ENCODE measurements at regions not wholly inside any gene's neighbourhood (a gene's known extent, or its start where the extent isn't known, plus 50 kb on each side); places are given as distances from the start of the nearest gene placed in this dataset.

DNA sequence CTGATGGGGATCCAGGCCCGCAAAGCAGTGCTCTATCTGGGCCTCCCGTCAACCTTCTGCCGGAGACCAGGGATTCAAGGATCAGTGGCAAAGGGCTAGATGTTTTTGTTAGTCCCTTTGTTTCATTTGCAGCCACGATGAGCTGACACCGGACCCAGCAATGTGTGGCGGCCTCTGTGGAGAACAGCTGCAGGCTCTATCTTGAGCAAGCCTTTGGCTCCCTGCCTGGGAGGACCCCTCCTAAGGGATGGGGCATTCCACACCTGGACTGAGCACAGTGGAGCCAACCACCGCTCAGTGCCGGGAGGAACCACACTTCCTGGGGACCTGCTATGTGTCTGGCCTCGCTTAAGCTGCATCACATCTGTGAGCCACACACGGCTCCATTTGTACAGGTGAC is 215.8 kb downstream of the RBFOX3 start:
- DNase-seq (ENCODE audit: insufficient read length, low spot score): no peak
- TF ChIP-seq, protein P1, sequence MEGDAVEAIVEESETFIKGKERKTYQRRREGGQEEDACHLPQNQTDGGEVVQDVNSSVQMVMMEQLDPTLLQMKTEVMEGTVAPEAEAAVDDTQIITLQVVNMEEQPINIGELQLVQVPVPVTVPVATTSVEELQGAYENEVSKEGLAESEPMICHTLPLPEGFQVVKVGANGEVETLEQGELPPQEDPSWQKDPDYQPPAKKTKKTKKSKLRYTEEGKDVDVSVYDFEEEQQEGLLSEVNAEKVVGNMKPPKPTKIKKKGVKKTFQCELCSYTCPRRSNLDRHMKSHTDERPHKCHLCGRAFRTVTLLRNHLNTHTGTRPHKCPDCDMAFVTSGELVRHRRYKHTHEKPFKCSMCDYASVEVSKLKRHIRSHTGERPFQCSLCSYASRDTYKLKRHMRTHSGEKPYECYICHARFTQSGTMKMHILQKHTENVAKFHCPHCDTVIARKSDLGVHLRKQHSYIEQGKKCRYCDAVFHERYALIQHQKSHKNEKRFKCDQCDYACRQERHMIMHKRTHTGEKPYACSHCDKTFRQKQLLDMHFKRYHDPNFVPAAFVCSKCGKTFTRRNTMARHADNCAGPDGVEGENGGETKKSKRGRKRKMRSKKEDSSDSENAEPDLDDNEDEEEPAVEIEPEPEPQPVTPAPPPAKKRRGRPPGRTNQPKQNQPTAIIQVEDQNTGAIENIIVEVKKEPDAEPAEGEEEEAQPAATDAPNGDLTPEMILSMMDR (IDR thresholded peaks at IDR 0.05; ENCODE audit: insufficient read depth, missing control alignments): no peak
- no peak for FAIRE-seq

DNA sequence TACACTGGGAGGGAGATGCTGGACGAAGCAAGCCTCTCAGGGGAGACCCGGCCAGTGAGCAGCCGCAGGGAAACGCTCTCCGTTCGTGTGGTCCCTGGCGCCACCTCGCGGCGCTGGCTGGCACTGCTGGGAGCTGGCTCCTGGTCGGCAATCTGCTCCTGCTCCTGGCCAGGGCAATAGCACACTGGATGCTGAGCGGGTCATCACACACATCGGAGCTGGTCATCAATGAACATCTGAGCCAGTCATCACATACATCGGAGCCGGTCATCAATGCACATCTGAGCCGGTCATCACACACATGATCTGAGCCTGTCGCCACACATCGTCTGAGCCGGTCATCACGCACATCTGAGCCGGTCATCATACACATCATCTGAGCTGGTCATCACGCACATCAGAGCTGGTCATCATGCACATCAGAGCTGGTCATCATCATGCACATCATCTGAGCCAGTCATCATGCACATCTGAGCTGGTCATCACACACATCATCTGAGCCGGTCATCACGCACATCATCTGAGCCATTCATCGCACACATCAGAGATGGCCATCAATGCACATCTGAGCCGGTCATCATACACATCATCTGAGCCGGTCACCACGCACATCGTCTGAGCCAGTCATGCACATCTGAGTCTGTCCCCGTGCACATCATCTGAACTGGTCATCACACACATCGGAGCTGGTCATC is 217.3 kb downstream of the RBFOX3 start:
- TF ChIP-seq, protein P1 (IDR thresholded peaks at IDR 0.05; ENCODE audit: insufficient read depth, missing control alignments): peak; percentile 99
- DNase-seq (ENCODE audit: insufficient read length, low spot score) (peak; percentile 91), FAIRE-seq (no peak)

DNA sequence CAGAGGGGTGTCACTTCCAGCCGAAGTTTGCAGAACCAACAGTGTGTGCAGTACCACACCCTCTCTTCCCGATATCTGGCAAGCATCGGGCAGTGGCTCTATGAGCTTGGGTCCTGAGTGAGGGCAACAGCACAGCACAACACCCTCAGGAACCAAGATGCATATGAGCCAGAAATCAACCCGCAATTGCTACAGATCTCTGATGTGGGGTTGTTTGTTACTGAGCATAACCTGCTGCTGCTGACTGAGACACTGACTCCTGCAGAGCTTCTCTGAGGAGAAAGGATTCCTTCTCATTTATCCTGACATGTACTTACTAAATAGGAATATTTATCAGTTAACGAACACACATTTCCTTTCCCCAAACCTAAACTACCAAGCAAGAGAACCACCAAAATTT is 218.3 kb downstream of the RBFOX3 start:
- no peak for FAIRE-seq

DNA sequence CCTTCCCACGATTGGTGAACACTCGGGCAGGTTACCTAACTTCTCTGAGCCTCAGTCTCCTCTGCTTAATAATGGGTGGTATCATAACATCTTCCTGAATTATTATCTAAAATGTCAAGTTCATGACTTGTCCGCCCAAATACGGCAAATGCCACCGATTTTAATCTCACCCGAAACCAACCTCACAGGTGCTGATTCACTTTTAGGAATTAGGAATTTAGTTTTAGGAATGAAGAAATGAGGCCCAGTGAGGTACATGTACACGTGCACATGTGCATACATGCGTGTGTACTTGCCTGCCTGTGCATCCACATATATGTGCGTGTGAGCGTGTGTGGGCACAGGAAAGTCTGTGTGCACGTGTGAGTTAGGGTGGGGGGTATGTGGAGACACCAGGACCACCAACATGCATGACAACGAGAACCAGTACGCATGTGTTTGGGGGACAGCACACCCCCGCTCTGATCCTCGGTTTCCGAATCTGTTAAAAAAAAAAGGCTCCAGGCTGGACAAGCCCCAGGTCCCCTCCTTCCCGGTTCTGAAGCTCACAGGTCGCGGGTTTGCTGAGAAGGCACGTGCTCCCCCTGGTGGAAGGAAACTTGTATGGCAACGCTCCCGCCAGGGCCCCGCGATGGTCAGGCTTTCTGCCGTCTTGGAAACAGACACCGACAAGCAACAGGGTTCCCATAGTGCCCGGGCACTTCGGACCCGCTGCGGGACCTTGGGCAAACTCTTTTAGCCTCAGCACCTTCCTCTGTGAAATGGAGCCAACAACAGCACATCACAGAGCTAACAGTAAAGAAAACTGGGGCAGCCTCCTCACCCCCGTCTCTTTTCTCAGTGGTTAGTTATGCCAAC is 219.2 kb downstream of the RBFOX3 start:
- DNase-seq (ENCODE audit: insufficient read length, low spot score): peak; percentile 83
- TF ChIP-seq, protein P1 (IDR thresholded peaks at IDR 0.05; ENCODE audit: insufficient read depth, missing control alignments): peak; percentile 94
- no peak for FAIRE-seq

More for the DNA sequence above, 218.3 kb downstream of the RBFOX3 start:
- TF ChIP-seq, protein P1 (IDR thresholded peaks at IDR 0.05; ENCODE audit: insufficient read depth, missing control alignments): no peak
- DNase-seq (ENCODE audit: insufficient read length, low spot score): no peak

DNA sequence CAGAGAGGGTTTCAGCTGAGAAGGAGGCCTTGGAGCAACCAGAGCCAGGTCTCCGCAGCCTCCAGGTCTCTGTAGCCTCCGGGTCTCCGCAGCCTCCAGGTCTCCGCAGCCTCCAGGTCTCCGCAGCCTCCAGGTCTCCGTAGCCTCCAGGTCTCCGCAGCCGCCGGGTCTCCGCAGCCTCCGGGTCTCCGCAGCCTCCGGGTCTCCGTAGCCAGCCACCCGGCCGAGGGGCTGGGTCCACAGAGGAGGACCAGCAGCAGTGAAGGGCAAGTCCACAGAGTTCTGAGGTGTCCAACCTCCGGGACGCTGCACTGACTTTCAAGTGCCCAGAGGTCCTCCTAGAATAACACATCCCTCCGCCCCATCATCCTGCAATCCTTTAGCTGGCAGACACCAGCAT is 221.0 kb downstream of the RBFOX3 start:
- DNase-seq (ENCODE audit: insufficient read length, low spot score): no peak
- no peak for FAIRE-seq
- TF ChIP-seq, protein P1 (IDR thresholded peaks at IDR 0.05; ENCODE audit: insufficient read depth, missing control alignments): no peak

DNA sequence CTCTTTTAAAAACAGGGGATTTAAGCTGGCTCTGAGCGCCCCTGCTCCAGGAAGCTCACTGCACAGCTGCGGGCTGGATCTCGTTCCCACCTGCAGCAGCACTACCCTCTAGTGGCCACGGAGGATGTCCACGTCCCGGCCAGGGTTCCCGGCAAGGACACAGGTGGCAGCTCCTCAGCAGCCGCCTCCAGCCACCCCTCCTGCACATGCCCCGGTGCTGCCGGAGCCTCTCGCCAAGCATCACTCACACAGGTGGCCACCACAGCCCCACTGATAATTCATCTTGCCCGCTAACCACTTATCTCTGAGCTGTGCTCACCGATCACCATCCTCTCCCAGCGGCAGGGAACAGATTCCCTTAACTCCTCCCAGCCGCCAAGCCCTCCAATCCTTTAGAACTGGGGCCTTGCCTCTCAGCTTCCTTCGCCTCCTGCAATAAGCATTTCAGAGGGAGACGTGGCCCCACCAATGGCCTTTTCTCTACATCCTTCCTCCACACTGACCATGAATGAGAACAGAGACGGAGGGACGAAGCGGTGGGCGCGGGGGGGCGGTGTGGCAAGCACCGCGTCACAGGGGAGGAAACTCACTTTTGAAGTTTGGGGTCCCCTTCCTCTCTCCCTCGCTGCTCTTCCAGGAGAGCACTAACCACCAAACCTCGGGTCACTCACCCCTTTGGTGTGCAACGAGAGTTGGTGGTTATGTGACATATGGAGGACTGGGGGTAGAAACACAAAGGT is 222.1 kb downstream of the RBFOX3 start:
- FAIRE-seq (no peak), DNase-seq (ENCODE audit: insufficient read length, low spot score) (peak; percentile 99)
- TF ChIP-seq, protein P1 (IDR thresholded peaks at IDR 0.05; ENCODE audit: insufficient read depth, missing control alignments): peak; percentile 93
